ENCODE measurements at regions not wholly inside any gene's neighbourhood (a gene's known extent, or its start where the extent isn't known, plus 50 kb on each side); places are given as distances from the start of the nearest gene placed in this dataset.

DNA sequence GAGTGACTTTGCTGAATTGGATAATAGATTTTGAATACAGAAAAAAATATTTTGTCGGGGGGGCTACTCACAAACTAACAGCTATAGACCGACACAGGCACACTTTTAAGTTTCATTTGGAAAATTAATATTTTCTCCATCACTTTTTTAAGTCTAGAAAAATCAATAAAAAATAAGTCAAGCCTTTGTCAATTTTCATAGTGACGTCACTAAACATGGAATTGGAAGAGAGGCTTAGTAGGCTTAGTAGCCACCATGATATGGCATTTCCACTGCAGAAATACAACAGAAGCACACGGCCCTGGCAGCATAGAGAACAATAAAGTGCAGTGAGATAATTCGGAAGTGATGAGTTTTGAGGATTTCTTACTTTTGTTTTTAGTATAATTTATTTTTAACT is 357.2 kb downstream of the RPS24 start:
- Histone ChIP-seq H3K36me3 (ENCODE audit: control insufficient read depth in 1 of 2, insufficient read depth in 2 of 2, low read length in 2 of 2) (no peaks in the 10 kb centered on the region), H3K9me2 (ENCODE audit: insufficient read depth) (no peaks in the 10 kb centered on the region), H3K9ac (ENCODE audit: low read length) (no peak overlapping the region), H3K27ac (ENCODE audit: low read depth, low read length) (no peak overlapping the region), H3K79me2 (ENCODE audit: insufficient read depth, low read length) (no peaks in the 10 kb centered on the region), H3K4me2 (ENCODE audit: low read length) (no peak overlapping the region), H3K9me3 (ENCODE audit: control insufficient read depth in 1 of 2, insufficient read depth in 1 of 2, low read depth in 1 of 2, low read length in 2 of 2) (no peaks in the 10 kb centered on the region), H4K20me1 (ENCODE audit: insufficient read depth) (no peaks in the 10 kb centered on the region), H3K27me3 (ENCODE audit: insufficient read depth, low read length) (peaks cover 32% of the 10 kb centered on the region), H2AFZ (ENCODE audit: low read depth, low read length, poor library complexity, severe bottlenecking) (no peak overlapping the region), H3K4me1 (ENCODE audit: control insufficient read depth in 1 of 2, insufficient read depth in 2 of 2, low read length in 2 of 2) (no peaks in the 10 kb centered on the region), H3K4me3 (replicated peaks in 1 of 2; ENCODE audit: low read depth in 1 of 2, low read length in 2 of 2) (no peak overlapping the region)
- ChIA-PET RAD21 (ENCODE audit: low non-redundant PET in 1 of 2, low total read pairs in 2 of 2, uncharacterized antibody in 2 of 2, unreplicated experiment in 2 of 2) (no interaction called here), POLR2A (no interaction called here), CTCF (no interaction called here)
- no peak for DNase-seq (ENCODE audit: low read depth, low spot score)
- BruUV-seq (replicated peaks) = no TSS peak
- intact Hi-C loops (cut with micrococcal nuclease) = no loop called here
- no peak for TF ChIP-seq FOSL1 (IDR thresholded peaks at IDR 0.05; ENCODE audit: low read depth)
- TF ChIP-seq ZFX (IDR thresholded peaks at IDR 0.05) = no peak
- no peak for TF ChIP-seq JUND (IDR thresholded peaks at IDR 0.05)
- TF ChIP-seq, protein P1, sequence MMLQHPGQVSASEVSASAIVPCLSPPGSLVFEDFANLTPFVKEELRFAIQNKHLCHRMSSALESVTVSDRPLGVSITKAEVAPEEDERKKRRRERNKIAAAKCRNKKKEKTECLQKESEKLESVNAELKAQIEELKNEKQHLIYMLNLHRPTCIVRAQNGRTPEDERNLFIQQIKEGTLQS (IDR thresholded peaks at IDR 0.05) = no peak
- no peak for TF ChIP-seq ELF1 (IDR thresholded peaks at IDR 0.05; ENCODE audit: borderline replicate concordance, low read depth)
- TF ChIP-seq RAD21 (IDR thresholded peaks at IDR 0.05; ENCODE audit: low read depth) = no peak
- TF ChIP-seq, protein P2, sequence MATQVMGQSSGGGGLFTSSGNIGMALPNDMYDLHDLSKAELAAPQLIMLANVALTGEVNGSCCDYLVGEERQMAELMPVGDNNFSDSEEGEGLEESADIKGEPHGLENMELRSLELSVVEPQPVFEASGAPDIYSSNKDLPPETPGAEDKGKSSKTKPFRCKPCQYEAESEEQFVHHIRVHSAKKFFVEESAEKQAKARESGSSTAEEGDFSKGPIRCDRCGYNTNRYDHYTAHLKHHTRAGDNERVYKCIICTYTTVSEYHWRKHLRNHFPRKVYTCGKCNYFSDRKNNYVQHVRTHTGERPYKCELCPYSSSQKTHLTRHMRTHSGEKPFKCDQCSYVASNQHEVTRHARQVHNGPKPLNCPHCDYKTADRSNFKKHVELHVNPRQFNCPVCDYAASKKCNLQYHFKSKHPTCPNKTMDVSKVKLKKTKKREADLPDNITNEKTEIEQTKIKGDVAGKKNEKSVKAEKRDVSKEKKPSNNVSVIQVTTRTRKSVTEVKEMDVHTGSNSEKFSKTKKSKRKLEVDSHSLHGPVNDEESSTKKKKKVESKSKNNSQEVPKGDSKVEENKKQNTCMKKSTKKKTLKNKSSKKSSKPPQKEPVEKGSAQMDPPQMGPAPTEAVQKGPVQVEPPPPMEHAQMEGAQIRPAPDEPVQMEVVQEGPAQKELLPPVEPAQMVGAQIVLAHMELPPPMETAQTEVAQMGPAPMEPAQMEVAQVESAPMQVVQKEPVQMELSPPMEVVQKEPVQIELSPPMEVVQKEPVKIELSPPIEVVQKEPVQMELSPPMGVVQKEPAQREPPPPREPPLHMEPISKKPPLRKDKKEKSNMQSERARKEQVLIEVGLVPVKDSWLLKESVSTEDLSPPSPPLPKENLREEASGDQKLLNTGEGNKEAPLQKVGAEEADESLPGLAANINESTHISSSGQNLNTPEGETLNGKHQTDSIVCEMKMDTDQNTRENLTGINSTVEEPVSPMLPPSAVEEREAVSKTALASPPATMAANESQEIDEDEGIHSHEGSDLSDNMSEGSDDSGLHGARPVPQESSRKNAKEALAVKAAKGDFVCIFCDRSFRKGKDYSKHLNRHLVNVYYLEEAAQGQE (IDR thresholded peaks at IDR 0.05; ENCODE audit: low read depth) = no peak
- TF ChIP-seq EZH2 (IDR thresholded peaks at IDR 0.05) = no peak
- TF ChIP-seq YY1 (IDR thresholded peaks at IDR 0.05; ENCODE audit: extremely low read depth, insufficient replicate concordance, low read depth, low read length) = no peak
- TF ChIP-seq EGR1 (IDR thresholded peaks at IDR 0.05; ENCODE audit: low read depth) = no peak
- no peak for TF ChIP-seq POLR2AphosphoS5 (IDR thresholded peaks at IDR 0.05; ENCODE audit: low read depth, low read length)
- no peak for TF ChIP-seq TCF7L2 (IDR thresholded peaks at IDR 0.05; ENCODE audit: borderline replicate concordance, extremely low read depth, insufficient read depth, insufficient read length)
- TF ChIP-seq, protein P3, sequence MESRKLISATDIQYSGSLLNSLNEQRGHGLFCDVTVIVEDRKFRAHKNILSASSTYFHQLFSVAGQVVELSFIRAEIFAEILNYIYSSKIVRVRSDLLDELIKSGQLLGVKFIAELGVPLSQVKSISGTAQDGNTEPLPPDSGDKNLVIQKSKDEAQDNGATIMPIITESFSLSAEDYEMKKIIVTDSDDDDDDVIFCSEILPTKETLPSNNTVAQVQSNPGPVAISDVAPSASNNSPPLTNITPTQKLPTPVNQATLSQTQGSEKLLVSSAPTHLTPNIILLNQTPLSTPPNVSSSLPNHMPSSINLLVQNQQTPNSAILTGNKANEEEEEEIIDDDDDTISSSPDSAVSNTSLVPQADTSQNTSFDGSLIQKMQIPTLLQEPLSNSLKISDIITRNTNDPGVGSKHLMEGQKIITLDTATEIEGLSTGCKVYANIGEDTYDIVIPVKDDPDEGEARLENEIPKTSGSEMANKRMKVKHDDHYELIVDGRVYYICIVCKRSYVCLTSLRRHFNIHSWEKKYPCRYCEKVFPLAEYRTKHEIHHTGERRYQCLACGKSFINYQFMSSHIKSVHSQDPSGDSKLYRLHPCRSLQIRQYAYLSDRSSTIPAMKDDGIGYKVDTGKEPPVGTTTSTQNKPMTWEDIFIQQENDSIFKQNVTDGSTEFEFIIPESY (IDR thresholded peaks at IDR 0.05; ENCODE audit: extremely low read depth, insufficient replicate concordance, low read length) = no peak
- TF ChIP-seq SRF (IDR thresholded peaks at IDR 0.05; ENCODE audit: low read depth) = no peak
- ATAC-seq = no peak

Measured in HCT116 (cell line).